ENCODE measurements at regions not wholly inside any gene's neighbourhood (a gene's known extent, or its start where the extent isn't known, plus 50 kb on each side); places are given as distances from the start of the nearest gene placed in this dataset.
"Not testable (repeated sequence)": the region's sequence is repeated elsewhere in the genome, so short reads cannot be mapped to it uniquely, and the experiment has no call there.

DNA sequence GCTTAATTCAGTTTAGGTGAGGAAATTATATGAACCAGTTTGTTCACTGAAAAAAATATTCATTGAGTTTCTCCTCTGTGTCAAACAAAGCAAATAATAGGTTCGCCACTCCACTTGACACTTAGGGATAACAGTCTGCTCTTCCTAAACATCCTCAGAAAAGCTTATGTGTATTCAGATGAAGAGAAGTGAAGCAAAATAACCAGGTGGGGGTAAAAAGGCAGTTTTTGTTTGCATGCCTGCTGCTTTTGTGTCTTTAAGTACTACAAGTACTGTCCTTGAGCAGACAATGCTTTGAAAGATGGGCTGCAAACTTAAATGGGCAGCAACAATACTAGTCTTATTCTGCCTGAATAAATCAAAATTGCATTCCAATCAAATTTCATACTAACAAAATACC is 910.7 kb upstream of the MDGA2 start:
- DNase-seq (ENCODE audit: low read depth, low spot score) = no peak

DNA sequence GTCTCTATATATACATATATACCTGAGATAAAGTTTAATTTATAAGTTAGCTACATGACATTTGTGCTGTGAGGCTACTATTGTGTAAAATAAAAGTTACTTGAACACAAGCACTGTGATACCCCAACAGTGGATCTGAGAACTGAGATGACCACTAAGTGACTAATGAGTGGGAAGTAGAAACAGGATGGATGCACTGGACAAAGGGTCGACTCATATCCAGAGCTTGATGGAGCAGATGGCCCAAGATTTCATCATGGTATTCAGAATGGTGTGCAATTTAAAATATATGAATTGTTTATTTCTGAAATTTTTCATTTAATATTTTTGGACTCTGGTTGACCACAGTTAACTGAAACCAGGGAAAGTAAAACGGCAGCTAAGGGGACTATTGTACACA is 908.6 kb upstream of the MDGA2 start:
- no peak for DNase-seq (ENCODE audit: low read depth, low spot score)

DNA sequence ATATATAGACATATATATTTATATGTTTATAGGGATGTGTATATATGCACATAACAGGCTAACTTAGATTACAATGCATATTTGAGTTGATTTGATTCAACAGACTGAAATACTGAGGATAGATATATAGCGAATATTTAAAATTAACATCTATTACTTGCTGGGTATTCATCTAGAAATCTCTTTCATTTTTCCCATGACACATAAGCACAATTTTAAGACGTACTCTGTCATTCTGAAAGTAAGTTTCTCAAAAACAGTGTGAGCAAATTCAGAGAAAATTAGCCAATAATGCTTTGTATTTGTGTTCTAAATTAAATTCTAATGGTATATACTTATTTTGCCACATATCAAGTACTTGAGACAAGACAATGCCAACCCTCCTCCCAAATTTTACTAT is 907.5 kb upstream of the MDGA2 start:
- no peak for DNase-seq (ENCODE audit: low read depth, low spot score)

DNA sequence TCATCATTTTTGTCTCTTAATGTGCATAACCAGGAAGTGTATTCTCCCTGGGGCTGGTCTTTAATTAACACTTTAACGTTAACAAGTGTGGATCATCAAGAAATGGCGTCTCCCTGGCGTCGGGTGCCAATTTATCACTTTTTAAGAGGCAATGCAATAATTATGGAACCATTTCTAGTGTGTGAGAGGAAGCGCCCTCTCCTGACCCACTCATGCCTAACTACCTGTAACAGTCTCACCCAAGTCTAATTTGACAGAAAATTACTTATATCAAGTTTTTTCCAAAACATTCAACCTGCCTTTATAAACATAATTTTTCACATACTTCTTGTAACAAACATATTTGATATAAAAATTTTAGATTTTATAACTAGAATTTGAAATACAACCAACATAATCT is 905.3 kb upstream of the MDGA2 start:
- no peak for DNase-seq (ENCODE audit: low read depth, low spot score)

DNA sequence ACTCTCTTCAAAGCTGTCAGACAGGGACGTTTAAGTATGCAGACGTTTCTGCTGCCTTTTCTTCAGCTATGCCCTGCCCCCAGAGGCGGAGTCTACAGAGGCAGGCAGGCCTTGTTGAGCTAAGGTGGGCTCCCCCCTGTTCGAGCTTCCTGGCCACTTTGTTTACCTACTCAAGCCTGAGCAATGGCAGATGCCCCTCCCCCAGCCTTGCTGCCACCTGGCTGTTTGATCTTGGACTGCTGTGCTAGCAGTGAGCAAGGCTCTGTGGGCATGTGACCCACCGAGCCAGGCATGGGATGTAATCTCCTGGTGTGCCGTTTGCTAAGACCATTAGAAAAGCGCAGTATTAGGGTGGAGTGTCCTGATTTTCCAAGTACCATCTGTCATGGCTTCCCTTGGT is 900.4 kb upstream of the MDGA2 start:
- no peak for DNase-seq (ENCODE audit: low read depth, low spot score)

DNA sequence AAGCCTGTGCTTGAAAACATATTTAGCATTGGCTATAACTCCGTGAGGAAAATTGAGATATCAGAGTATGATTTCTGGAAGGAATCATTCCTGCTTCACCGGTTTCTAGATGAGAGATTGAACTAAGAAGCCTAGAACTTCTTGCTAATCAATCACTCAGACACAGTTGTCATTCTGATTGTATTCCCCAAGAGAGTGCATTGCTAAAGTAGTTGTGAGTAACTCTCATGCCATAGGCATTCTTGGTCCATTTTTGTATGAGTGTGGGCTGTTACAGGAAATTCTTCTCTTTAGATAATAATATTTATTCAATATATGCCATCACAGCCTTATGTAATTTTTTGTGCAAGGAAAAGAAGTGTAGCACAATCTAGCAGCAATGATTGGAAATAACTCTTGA is 893.3 kb upstream of the MDGA2 start:
- DNase-seq (ENCODE audit: low read depth, low spot score) = no peak

DNA sequence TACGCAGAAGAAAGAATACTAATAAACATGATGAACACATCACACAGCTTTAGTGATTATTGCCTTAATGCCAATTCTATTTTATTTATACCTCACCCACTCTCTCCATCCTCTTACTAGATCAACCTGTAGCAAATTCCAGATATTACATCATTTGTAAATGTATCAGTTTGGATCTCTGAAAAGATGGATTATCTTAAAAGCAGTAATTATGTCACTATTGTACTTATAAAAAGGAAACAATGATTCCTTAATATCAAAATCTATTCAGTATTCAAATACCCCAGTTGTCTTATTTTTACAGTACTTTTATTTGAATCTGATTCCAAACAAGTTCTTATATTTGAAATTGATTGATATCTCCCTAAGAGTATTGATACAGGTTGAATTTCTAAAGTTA is 892.8 kb upstream of the MDGA2 start:
- no peak for DNase-seq (ENCODE audit: low read depth, low spot score)

DNA sequence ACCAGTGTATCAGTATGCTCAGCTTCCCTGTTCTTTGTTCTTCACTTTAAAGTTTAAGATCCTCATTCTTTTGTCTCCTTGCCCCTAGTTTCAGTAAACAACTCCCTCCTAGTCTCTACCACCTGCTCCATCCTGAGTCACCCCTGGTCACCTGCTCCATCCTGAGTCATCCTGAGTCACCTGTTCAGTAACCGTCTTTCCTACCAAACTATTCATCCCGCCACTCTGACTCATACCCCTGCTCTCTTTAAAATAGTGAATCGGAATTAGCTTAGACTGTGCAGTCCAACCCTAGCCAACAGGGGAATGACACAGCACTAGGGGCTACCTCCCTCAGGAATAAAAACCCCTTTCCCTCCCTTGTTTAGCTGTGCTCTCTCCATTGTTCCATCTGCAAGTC is 888.1 kb upstream of the MDGA2 start:
- DNase-seq (ENCODE audit: low read depth, low spot score) = no peak

DNA sequence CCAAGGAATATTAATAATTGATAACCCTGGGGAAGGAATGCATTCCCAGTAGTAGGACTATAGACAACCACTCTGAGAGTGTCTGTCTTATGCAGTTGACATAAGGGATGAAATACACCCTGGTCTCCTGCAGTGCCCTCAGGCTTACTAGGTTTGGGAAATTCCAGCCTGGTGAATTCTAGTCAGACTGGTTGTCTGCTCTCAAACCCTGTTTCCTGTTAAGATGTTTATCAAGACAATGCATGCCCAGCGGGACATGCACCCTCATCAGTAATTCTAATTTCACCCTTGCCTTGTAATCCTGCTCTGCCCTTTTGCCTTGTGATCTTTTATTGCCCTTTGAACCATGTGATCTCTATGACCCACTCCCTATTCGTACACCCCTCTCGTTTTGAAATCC is 886.0 kb upstream of the MDGA2 start:
- DNase-seq (ENCODE audit: low read depth, low spot score) = not testable (repeated sequence)

DNA sequence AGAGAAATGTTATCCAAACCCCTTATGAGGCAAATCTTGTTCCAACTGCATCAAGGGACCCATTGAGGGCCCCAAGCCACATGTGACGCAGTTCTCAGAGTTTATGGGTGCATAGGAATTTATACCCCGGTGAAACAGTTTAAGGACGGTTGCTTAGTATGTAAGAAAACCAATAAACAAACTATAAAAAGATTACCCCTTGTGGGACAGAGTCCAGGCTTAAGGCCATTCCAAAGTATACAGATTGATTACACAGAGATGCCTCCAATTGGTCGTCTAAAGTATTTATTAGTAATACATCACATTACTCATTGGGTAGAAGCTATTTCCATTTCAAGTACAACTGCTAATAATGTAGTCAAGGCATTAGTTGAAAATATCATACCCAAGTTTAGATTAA is 885.0 kb upstream of the MDGA2 start:
- no peak for DNase-seq (ENCODE audit: low read depth, low spot score)

DNA sequence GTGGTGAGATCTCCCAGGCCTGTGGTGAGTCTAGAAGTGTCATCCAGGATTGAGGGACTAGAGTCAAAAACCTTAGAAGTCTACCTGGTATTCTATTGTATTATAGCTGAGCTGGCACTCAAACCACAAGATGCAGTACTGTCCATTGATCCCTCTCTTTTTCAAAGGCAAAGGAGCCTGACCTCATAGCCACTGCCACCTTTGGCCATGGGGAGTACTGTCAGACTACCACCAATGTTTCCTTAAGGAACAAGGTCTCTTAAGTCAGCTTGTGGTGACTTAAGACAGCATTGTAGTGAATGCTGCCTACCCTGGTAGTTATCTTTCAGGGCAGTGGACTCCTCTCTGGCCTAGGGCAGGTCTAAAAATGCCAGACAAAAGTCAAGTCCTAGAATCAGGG is 878.0 kb upstream of the MDGA2 start:
- DNase-seq (ENCODE audit: low read depth, low spot score) = no peak

DNA sequence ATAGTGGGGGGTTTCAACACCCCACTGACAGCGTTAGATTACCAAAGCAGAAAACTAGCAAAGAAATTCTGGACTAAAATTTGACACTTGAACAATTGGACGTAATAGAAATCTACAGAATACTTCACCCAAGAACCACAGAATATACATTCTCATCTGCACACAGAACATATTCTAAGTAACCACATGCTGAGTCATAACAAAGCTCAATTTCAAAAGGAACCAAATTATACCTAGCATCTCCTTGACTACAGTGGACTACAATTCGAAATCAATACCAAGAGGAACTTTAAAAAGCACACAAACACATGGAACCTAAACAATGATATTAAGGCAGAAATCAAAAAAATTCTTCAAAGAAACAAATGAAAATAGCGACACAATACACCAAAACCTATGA is 871.6 kb upstream of the MDGA2 start:
- no peak for DNase-seq (ENCODE audit: low read depth, low spot score)

DNA sequence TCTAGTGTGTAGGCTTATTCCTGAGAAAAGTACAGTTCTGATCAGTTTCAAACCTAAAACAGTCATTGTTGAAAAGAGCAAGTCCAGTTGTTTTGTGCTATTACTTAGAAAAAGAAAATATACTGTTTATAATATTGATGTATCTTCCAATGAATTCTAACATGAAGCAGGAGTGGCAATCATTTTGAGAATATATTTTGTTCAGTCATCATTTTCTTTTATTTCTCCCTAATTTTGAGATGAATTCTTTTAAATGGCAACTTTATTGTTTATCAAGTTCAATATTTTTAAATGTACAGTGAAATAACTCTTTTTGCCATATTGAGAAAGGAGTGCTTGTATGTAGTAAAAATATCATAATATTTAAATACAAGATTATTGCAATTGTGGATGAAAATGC is 862.2 kb upstream of the MDGA2 start:
- DNase-seq (ENCODE audit: low read depth, low spot score) = no peak

DNA sequence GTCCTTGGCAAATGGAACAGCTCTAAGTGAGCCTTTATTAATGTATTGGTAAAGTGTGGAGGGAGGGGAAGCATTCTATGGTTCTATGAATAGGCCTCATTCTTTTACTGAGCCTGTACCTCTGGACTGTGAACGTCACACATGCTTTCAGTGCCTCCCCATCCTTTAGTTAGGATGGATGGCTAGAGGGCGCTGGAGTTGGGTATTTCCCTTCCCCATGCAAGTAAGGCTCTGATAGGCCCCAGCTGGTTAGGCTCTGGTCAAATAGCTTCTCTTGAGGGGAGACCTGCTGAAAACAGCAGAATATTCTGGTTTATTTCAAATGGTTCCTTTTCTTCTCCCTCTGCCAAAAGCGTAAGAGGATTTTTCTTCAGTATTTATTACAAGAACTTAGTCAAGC is 860.9 kb upstream of the MDGA2 start:
- no peak for DNase-seq (ENCODE audit: low read depth, low spot score)

DNA sequence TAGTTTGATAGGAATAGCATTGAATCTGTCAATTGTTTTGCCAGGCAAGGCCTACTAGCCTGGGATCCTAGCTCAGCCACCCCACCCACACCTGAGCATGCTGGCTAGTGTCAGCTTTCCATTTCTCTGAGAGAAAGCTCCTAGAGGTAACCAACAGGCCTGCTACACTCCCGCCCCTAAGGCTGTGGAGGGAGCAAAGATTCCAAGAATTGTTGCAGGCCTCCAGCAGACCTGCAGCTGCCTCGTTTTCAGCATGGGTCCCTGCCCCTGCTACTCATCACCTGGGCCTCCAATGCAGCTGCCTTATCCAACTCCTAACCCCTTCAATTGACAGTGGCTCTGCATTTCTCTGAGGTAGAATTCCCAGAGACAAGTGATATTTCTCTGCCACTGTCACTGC is 852.4 kb upstream of the MDGA2 start:
- DNase-seq (ENCODE audit: low read depth, low spot score) = no peak

DNA sequence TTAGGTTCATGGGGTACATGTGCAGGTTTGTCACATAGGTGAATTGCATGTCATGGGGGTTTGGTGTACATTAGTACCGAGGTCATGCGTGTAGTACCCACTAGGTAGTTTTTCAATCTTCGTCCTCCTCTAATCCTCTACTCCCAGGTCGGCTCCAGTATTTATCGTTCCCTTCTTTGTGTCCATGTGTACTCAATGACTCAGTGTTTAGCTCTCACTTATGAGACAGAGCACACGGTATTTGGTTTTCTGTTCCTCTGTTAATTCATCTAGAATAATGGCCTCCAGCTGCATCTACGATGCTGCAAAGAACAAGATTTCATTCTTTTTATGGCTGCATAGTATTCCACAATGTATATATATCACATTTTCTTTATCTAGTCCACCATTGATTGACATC is 850.9 kb upstream of the MDGA2 start:
- DNase-seq (ENCODE audit: low read depth, low spot score) = no peak

DNA sequence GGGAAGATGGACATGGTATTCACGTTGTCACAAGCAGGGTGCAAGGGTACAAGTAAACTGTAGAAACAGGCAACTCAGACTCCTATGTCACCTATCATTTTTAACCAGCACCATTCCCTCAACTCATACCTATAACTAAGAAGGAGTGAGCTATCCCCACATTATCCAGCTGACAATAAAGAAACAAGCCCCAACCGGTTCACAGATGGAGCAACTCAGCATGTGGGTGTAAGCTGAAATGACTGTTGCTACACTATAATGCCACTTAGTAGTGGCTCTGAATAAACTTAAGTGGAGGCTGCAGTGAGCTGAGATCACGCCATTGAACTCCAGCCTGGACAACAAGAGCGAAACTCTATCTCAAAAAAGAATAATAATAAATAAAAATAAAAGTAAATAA is 829.5 kb upstream of the MDGA2 start:
- DNase-seq (ENCODE audit: low read depth, low spot score) = no peak

DNA sequence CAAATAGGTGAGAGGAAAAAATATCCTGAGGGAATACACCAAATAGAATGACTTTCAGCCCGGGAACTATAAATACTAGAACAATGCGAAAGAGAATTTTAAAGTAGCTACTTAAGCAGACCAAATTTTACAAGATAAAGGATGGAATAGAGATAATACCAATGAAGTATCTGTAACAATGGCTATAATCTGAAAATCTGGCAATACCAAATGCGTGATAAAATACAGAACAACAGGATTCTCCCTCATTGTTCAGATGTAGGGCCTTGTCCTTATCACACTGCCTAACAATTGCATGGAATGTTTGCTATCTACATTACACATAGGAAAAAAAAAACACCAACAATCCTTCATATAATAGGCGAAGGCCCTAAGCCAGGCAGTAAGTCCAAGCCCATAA is 815.4 kb upstream of the MDGA2 start:
- no peak for DNase-seq (ENCODE audit: low read depth, low spot score)

DNA sequence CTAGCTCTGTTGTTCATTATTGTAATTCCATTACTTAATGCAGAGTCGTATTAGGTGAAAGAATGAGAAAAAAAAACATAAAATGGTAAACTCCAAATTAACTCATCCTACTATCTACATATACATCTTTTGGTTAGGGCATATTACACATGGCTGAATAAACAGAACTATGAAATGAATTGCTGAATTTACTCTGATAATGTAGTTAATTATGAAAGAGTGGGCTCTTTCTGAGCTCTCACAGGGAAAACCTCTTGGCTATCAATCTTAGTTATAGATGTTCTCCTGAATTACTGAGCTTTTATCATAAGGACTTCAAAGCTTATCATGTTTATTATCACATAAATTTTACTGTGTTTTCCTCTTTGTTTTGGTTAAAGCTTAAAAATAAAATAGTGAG is 798.5 kb upstream of the MDGA2 start:
- no peak for DNase-seq (ENCODE audit: low read depth, low spot score)

DNA sequence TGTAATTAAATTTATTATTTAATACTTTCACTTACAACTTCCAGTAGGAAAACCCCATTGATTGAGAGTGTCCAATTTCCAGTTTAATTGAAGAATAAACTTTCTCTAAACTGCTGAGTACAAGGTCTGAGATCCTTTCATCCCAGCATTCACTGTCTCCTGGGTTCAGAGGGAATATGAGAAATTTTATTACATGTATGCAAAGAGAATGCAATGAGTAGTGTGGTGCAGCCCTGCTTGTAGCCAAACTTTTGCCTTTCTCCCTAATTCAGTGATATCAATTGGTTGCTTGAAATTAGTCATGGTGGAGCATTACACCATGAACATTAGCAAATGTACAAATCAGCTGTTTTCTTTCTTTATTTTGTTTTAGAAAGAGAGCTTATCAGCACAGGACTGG is 780.6 kb upstream of the MDGA2 start:
- no peak for DNase-seq (ENCODE audit: low read depth, low spot score)

DNA sequence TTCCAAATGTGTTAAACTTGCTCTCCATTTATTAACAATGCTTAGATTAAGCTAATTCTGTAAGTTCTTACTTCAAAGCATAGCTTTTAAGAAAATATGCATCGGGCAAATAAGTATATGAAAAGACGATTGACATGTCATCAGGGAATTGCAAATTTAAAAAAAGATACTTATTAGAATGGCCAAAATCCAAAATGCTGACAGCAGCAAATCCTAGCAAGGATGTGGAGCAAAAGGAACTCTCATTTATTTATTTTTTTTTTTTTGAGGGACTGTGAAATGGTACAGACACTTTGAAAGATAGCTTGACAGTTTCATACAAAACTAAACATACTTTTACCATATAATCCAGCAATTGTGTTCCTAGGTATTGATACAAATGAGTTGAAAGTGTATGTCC is 779.5 kb upstream of the MDGA2 start:
- DNase-seq (ENCODE audit: low read depth, low spot score) = no peak

DNA sequence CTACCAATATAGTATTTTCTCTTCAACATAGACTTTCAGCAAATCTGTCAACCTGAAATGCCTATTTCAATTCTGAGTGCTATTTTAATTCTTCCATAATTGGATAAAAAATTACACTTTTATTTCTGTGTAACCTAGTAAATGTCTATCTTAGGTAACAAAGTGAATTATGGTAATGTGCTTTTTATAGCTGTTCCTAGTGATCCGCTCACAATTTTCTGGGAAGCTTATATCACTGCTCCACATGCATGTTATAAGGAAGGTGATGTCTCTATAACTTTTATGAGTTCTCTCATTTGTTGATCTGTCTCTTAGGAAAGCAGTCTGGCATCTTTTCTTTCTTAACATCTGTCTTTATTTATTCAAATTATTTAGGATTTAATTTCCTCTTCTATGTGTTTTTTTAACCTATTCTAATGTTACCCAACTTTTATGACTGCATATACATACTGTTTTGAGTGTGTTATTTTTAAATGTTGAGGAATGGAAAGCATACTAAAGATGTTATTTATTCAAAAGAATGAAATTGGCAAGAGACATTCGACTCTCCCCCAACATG is 777.1 kb upstream of the MDGA2 start:
- DNase-seq (ENCODE audit: low read depth, low spot score) = no peak

DNA sequence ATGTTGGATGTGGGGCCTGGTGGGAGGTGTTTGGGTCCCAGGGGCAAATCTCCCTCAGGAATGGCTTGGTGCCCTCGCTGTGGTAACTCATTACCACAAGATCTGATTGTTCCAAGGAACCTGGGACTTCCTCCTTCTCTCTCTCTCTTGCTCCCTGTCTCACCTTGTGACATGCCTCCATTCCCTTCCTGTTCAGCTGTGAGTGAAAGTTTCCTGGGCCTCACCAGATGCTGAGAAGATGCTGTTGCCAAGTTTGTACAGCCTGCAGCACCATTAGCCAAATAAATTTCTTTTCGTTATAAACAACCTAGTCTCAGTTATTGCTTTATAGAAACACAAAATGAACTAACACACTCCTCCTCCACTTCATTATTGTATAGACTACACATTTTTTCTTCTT is 759.8 kb upstream of the MDGA2 start:
- no peak for DNase-seq (ENCODE audit: low read depth, low spot score)

DNA sequence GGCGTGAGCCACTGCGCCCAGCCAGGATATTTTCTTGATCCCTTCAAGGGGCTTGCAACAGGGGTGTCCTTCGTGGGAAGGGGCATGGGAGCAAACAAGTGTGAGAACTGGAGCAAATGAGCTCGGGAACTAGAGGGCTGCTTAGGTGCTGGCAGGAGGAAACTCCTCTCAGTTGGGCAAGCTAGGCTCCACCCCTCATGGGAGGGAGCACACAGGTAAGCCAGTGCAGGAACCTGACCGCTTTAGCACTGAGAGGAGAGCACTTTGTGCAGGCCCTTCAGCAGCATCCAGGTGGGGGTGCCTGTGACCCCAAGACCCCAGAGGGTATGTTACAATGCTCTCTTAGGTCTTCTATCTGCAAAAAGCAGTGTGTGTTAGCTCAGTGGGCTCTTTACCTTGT is 755.4 kb upstream of the MDGA2 start:
- DNase-seq (ENCODE audit: low read depth, low spot score) = no peak

DNA sequence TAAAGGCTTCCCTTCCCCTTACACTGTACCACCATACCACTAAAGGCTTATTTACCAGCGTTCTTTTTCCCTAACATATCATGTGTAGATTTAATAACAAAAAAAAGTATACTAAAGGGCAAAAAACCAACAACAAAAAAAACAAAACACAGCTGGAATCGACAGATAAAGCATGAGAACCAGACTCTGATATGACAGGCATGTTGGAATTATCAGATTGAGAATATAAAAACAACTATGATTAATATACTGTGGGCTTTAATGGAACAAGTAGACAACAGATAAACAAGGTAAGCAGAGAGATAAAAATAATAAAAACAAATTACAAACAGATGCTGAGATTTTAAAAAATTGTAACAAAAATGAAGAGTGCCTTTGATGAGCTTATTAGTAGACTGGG is 754.1 kb upstream of the MDGA2 start:
- DNase-seq (ENCODE audit: low read depth, low spot score) = no peak

Data from activated CD4-positive, CD25-positive, alpha-beta regulatory T cell treated with anti-CD3 and anti-CD28 coated beads, Interleukin-2, amount 50 U/mL, for 16 hours (primary cell).